ENCODE measurements at regions not wholly inside any gene's neighbourhood (a gene's known extent, or its start where the extent isn't known, plus 50 kb on each side); places are given as distances from the start of the nearest gene placed in this dataset.
"Not testable (repeated sequence)": the region's sequence is repeated elsewhere in the genome, so short reads cannot be mapped to it uniquely, and the experiment has no call there.

- no peak for DNase-seq (ENCODE audit: low read depth, low spot score)
- H3K27ac ChIP-seq, result no peak overlapping the region
Measured at GRCh38 chr5:63043792-63044191, 465.2 kb downstream of the LRRC70 start.

DNA sequence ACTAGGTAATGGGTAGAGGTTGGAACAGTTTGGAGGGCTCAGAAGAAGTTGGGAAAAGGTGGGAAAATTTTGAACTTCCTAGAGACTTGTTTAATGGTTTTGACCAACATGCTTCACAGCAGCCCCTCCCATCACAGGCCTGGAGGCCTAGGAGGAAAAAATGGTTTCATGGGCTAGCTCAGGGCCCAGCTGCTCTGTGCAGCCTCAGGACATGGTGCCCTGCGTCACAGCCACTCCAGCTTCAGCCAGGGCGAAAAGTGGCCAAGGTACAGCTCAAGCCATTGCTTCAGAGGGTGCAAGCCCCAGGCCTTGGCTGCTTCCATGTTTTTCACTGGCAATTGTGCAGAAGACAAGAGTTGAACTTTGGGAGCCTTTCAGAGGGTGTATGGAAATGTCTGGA lies 453.7 kb downstream of the LRRC70 start:
- DNase-seq (ENCODE audit: low read depth, low spot score), result no peak
- H3K27ac ChIP-seq, result no peak overlapping the region

DNA sequence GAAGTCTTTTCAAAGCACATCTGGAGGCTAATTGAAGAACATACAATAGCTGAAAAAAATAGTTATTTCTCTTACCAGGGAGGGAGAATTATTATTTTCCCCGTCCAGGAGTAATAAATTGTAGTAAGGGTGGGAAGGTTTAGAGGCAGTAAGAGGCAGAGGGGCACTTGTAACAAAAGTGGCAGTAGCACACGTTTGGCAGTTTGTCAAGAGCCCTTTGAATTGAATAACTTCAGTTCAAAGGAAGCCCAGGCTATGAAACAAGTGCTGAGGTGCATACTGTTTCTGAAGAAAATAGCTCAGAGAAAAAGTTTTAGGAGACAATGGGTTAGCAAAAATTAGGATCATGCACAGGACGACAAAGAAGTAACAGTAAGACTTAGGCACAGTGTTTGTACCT lies 451.3 kb downstream of the LRRC70 start:
- no peak for DNase-seq (ENCODE audit: low read depth, low spot score)
- no peak overlapping the region for H3K27ac ChIP-seq

- H3K27ac ChIP-seq, result no peak overlapping the region
Measured at GRCh38 chr5:63025679-63026078, 447.1 kb downstream of the LRRC70 start.

DNA sequence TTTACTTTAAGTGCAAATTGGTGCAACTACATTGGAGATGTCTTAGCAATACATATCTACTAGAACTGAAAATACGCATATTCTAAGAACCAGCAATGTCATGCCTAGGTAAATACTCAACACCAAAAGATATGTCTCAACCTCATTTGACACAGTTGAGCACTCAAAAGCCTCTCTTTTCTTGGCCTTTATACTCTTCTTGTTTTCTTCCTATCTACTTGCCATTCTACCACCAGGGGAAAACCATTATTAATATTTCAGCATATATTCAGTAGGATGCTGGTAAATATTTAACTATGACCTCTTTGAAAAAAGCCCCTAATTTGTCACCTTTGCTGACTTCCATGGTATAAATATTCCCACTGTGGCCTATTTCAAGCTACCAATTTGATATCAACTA lies 443.8 kb downstream of the LRRC70 start:
- no peak for DNase-seq (ENCODE audit: low read depth, low spot score)
- H3K27ac ChIP-seq, result no peak overlapping the region

More at GRCh38 chr5:63025679-63026078, 447.1 kb downstream of the LRRC70 start:
- DNase-seq (ENCODE audit: low read depth, low spot score), result no peak

DNA sequence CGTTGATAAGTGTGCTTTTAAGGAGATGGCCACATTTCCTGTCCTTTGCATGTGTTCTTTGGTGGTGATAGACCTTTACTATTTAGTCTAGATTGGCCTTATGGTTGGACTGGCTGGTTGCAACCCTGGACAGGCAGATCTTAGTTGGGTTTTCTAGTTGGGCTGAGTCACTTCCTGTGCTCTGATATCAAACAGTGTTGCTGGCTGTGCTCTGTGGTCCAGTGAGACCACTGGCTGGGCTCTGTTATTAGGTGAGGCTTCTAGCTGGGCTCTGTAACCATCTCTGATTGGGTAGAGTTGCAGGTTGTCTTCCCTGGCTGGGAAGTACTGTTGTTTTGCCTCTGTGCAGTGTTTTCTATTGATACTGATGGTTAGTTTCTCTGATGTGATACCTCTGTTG lies 432.5 kb downstream of the LRRC70 start:
- H3K27ac ChIP-seq, result no peak overlapping the region
- DNase-seq (ENCODE audit: low read depth, low spot score), result no peak

GRCh38 chr5:63008195-63008594 lies 429.6 kb downstream of the LRRC70 start:
- H3K27ac ChIP-seq, result no peak overlapping the region
- DNase-seq (ENCODE audit: low read depth, low spot score), result no peak

- H3K27ac ChIP-seq; DNase-seq (ENCODE audit: low read depth, low spot score): not testable (repeated sequence)
Measured at GRCh38 chr5:62994842-62995241, 416.2 kb downstream of the LRRC70 start.

GRCh38 chr5:62985749-62986148 lies 407.1 kb downstream of the LRRC70 start:
- H3K27ac ChIP-seq, result no peak overlapping the region
- no peak for DNase-seq (ENCODE audit: low read depth, low spot score)

DNA sequence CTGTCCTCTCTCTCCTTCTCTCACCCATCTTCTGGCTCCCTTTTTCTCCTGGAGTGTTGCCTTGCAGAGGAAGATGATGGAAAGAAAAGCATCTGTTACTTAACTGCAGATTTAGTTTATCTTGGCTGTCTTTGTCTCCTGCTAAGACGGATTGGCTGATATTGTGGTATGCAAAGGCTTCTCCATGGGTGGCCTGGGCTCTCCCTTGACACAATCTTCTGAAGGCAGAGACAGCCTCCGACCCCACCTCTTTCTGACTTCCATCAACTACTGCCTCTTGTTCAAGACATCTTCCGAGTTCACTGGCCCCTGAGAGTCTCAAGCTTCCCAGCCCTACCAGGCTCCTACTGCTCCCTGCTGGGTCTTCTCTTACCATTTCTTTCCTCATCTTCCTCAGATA lies 403.7 kb downstream of the LRRC70 start:
- no peak overlapping the region for H3K27ac ChIP-seq
- DNase-seq (ENCODE audit: low read depth, low spot score), result no peak

- DNase-seq (ENCODE audit: low read depth, low spot score), result no peak
- no peak overlapping the region for H3K27ac ChIP-seq
Measured at GRCh38 chr5:62980884-62981283, 402.3 kb downstream of the LRRC70 start.

- H3K27ac ChIP-seq, result no peak overlapping the region
- DNase-seq (ENCODE audit: low read depth, low spot score), result no peak
Measured at GRCh38 chr5:62979472-62979871, 400.9 kb downstream of the LRRC70 start.

GRCh38 chr5:62977661-62978060 lies 399.0 kb downstream of the LRRC70 start:
- no peak for DNase-seq (ENCODE audit: low read depth, low spot score)
- H3K27ac ChIP-seq, result no peak overlapping the region

GRCh38 chr5:62974623-62975022 lies 396.0 kb downstream of the LRRC70 start:
- H3K27ac ChIP-seq, result no peak overlapping the region
- DNase-seq (ENCODE audit: low read depth, low spot score), result no peak

- H3K27ac ChIP-seq, result no peak overlapping the region
- DNase-seq (ENCODE audit: low read depth, low spot score), result no peak
Measured at GRCh38 chr5:62969409-62970120, 390.9 kb downstream of the LRRC70 start.

DNA sequence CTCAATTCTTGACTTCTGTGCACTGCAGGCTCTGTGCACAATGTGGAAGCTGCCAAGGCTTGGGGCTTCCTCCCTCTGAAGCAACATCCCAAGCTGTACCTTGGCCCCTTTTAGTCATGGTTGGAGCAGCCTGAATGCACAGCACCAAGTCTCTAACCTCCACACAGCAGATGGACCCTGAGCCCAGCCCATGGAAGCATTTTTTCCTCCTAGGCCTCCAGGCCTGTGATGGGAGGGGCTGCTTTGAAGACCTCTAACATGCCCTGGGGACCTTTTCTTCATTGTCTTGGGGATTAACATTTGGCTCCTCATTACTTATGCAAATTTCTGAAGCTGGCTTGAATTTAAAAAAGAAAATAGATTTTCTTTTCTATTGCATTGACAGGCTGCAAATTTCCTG lies 385.8 kb downstream of the LRRC70 start:
- no peak for DNase-seq (ENCODE audit: low read depth, low spot score)
- no peak overlapping the region for H3K27ac ChIP-seq

- H3K27ac ChIP-seq, result no peak overlapping the region
- DNase-seq (ENCODE audit: low read depth, low spot score), result no peak
Measured at GRCh38 chr5:62960781-62961180, 382.2 kb downstream of the LRRC70 start.

DNA sequence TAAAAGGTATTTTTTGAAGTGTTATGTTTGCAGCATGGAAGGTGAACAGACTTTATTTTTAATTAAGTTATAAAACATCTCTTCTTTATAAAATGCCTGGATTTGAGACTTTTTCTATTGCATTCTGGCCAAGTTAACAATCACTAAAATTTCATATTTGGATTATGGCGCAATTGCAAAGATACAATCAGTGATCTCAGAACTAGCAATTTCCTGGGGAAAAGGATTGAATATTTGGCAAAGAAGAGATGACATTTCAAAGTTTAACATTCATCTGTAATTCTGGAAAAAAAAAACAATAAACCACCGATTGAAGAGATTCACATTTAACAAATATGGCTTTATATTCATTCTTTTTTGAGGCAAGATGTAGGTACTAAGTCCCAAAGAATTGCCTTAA lies 378.0 kb downstream of the LRRC70 start:
- H3K27ac ChIP-seq, result no peak overlapping the region
- no peak for DNase-seq (ENCODE audit: low read depth, low spot score)

GRCh38 chr5:62954578-62954977 lies 376.0 kb downstream of the LRRC70 start:
- H3K27ac ChIP-seq, result no peak overlapping the region
- DNase-seq (ENCODE audit: low read depth, low spot score), result no peak

DNA sequence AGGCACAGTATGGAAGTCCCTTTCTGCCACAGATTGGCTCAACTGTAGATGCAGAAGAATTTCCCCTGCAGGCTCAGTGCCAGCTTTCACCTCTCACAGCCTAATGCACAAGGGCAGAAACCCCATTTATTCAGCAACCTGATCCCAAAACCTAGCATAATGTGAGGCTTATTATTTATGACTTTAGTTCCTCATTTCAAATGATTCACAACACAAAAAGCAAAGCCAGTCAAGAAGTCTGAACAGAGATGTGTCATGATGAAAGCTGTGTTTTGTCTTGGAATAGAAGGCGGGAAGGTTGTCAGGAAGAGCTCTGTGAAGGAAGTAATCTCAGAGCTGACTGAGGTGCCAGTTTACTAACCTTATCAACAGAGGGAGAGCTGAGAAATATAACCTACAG lies 369.7 kb downstream of the LRRC70 start:
- DNase-seq (ENCODE audit: low read depth, low spot score), result no peak
- no peak overlapping the region for H3K27ac ChIP-seq

GRCh38 chr5:62942384-62942783 lies 363.8 kb downstream of the LRRC70 start:
- no peak overlapping the region for H3K27ac ChIP-seq
- no peak for DNase-seq (ENCODE audit: low read depth, low spot score)

- no peak for DNase-seq (ENCODE audit: low read depth, low spot score)
- H3K27ac ChIP-seq, result no peak overlapping the region
Measured at GRCh38 chr5:62938927-62939326, 360.3 kb downstream of the LRRC70 start.

Measured in epithelial cell of prostate (primary cell).